Stimulated activated CD4-positive, alpha-beta T cell treated with anti-CD3 and anti-CD28 coated beads, Interleukin-4, amount 100 ng/mL, for 24 hours (primary cell): ENCODE measurements at regions not wholly inside any gene's neighbourhood (a gene's known extent, or its start where the extent isn't known, plus 50 kb on each side); places are given as distances from the start of the nearest gene placed in this dataset.
"Not testable (repeated sequence)": the region's sequence is repeated elsewhere in the genome, so short reads cannot be mapped to it uniquely, and the experiment has no call there.

Source experiments
- DNase-seq: peaks from one replicate; pipeline ENCODE4 v3.0.0-alpha.2; 2020

GRCh38 chr12:131318045-131318685 is 364.5 kb downstream of the ADGRD1 start:
- no peak for DNase-seq

DNA sequence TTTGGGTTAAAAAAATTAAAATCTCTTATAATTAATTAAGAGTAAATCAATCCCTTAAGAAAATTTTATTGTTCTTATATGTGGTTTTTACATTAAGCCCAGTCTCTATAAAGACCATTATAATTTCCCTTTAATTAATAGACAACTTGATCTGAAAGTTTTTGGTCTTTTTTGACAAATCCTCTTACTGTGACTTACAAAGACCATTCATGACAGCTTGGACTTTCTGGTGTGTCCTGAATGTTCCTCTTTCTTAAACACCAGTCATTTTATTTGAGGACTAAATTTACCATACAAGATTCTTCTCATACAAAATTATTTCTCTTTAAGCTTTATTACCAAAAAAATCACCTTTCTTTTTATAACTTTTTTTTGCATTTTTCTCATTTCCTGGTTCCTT is 368.3 kb downstream of the ADGRD1 start:
- DNase-seq, result no peak

GRCh38 chr12:131322460-131322859 is 368.8 kb downstream of the ADGRD1 start:
- not testable (repeated sequence) for DNase-seq

DNA sequence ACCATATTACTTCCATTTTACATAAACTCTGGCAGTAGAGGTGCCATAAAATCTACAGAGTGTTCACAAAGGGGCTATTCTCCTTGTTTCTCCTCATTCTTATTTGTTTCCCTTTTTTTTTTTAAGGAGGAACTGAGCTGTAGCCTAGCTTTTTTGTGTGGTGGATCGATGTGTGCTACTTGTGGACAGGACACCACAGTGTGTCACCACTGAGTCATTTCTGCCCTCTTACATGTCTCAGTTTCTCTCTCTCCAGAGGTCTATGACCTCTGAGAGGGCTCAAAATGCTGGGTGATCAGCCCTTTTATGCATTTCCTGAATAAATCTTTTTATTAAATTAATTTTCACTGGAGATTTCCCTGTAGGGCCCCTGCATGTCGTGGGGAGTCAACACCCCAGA is 370.2 kb downstream of the ADGRD1 start:
- DNase-seq, result no peak

DNA sequence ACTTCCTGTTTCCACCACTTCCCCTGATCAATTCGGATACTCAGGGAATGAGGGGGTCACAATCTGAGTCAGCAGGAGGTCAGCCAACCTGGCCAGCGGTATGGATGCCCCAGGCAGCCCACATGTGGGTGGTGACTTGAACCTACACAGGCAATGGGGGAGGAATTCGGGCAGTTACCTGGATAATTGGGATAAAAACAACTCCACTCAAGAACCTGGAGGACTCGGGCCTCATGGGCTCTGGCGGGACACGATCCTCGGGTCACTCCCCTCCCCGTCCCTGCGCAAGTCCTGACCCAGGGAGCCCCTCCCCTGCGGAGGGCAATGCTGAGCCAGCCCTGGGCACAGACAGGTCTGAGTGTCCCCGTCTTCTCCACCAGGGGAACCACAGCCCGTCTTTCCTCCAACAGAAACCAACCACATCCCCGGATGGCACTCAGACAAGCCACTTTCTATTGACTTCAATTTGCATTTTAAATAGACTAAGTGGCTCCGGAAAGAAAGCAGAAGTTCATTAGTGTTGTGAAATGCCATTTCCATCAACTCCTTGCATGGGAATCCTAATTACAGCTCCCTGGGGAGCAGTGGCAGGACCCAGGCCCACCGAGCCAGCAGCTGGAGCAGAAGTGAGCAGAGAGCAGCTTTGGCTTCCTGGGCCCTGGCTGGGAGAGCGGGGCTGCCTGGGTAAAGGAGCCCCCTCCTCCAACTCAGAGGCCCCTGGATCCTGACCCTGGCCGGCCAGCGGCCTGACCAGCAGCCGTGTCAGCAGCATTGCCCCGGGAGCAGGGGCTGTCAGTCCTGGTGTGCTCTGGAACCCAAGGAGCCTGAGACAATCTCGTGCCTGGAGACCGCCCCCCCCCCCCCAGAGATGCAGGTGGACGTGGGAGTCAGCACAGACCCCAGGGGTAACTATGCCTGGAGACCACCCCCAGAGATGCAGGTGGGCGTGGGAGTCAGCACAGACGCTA is 374.1 kb downstream of the ADGRD1 start:
- no peak for DNase-seq

DNA sequence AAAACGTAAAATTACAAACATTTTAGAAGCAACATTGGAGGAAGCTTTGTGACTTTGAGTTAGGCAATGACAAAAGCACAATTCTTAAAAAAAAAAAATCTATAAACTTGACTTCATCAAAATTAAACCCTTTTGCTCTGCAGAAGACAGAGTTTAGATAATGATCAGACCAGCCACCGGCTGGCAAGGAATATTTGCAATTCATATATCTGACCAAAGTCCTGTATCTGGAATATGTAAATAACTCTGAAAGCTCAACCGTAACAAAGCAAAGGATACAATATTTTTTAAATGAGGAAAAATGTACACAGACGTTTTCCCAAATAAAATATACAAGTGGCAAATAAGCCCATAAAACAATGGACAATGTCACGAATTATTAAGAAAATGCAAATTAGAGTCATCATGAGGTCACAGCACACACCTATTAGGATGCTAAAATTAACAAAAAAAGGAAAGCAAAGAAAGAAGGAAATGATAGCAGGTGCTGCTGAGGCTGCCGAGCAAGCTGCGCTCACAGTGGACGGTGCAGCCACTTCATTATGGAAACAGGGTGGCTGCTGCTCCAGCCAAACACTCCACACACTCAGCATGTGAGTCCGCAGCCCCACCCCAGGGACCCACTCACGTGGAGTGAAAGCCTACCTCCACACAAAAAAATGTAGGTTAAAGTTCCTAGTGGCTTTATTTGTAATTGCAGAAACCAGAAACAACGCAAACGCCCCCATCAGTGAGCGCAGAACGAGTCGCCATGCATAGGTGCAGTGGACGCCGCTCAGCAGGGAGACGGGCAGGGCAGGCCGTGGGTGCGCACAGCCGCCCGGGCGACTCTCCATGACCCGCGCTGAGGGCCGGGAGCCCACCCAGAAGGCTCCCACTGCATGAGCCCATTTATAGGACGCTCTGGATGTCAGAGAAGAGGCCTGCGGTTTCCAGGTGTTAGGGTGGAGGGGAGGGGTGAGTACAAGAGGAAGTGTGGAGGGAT is 375.4 kb downstream of the ADGRD1 start:
- DNase-seq, result not testable (repeated sequence)

DNA sequence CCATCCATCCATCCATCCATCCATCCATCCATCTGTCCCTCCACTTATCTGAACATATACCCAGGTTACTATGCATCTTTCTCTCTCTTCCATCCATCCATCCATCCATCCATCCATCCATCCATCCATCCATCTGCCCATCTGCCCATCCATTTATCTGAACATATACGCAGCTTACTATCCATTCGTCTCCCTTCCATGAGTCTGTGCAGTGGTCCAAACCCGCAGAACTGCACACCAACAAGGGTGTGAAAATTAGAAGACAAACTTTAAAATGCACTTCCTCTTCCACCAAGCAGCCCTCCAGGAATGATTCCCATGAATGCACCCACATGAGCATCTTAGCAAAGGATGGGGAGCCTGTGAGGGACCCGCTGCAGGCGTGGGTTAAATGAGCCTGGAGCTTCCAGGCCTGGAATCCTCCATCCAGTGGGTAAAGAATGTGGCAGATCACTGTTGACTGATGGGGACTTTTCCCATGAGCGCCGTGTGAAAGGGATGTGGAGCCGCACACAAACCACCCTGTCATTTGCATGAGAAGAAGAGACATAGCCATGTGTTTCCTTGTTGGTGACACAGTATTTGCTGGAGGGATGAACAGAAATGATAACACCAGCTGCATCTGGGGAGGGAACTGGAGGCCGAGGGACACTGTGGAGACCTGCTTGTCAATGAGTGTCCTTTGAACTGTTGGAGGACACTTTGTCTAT is 376.6 kb downstream of the ADGRD1 start:
- no peak for DNase-seq

DNA sequence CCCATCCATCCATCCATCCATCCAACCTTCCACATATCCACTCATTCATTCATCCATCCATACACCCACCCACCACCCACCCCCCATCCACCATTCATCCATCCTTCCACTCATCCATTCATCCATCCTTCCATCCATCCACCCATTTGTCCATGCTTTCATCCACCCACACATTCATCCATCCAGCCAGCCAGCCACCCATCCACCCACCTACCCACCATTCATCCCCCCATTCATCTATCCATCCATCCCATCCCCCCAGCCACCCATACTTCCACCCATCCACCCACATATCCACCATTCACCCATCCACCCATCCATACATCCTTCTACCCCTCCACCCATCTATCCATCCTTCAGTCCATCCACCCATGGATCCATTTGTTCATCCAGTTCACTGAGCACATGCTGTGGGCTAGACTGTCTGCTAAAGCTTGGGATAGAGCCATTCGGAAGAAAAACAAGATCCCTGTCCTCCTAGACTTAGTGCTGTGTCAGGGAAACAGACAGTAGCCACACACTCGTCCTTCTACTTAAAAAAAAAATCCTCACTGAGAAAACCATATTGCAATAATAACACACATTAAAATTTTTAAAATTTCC is 377.5 kb downstream of the ADGRD1 start:
- DNase-seq, result no peak

GRCh38 chr12:131332224-131332623 is 378.5 kb downstream of the ADGRD1 start:
- DNase-seq, result no peak

- no peak for DNase-seq
Measured at GRCh38 chr12:131333136-131333535, 377.8 kb upstream of the SFSWAP start.

- no peak for DNase-seq
Measured at GRCh38 chr12:131333621-131334440, 377.1 kb upstream of the SFSWAP start.

- no peak for DNase-seq
Measured at GRCh38 chr12:131334835-131335234, 376.1 kb upstream of the SFSWAP start.

DNA sequence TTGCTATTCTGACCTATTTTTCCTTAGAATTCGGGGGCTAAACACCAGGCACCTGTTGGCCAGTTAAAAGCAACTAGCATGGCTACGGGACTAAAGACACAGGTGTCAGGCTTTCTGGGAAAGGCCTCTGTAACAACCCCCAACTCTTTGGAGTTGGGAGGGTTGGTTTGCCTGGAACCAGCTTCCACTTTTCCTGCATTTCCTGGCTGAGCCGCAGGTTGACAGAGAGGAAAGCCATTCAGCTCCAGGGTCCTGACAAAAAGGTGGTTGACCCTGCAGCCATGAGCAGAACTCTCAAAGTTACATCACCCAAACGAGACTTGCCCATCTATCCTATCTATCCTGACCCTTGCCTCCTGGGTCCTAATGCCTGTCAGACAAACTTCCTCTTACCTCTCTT is 375.4 kb upstream of the SFSWAP start:
- no peak for DNase-seq

GRCh38 chr12:131337861-131338260 is 373.0 kb upstream of the SFSWAP start:
- DNase-seq, result not testable (repeated sequence)

- DNase-seq, result no peak
Measured at GRCh38 chr12:131340616-131341210, 370.2 kb upstream of the SFSWAP start.

DNA sequence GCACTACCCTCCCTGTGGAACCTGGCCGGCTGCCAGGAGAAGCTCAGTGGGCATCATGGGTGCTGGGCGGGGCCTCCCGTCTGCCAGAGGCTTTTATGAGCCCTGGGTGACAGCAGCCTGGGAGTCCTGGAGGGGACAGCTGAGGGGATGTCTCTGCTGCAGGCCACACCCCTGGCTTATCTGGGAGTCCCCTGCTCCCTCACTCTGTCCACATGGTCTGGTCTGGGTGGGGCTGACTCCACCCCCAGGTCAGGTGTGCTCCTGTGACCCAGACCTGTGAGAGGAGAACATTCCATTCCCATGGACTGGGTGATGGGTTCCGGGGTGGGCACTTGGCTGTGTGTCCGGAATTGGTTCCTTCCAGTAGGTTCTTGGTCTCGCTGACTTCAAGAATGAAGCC is 369.3 kb upstream of the SFSWAP start:
- DNase-seq, result not testable (repeated sequence)

- not testable (repeated sequence) for DNase-seq
Measured at GRCh38 chr12:131343436-131343835, 367.5 kb upstream of the SFSWAP start.

- DNase-seq, result not testable (repeated sequence)
Measured at GRCh38 chr12:131344715-131345520, 366.0 kb upstream of the SFSWAP start.
